ENCODE measurements at regions not wholly inside any gene's neighbourhood (a gene's known extent, or its start where the extent isn't known, plus 50 kb on each side); places are given as distances from the start of the nearest gene placed in this dataset.

- Histone ChIP-seq H3F3A (ENCODE audit: insufficient read depth, low read length) (peaks cover 18% of the 10 kb centered on the region), H3K36me3 (replicated peaks; ENCODE audit: insufficient read depth, low read length) (no peaks in the 10 kb centered on the region), H3K27ac (ENCODE audit: low read length) (peak overlapping the region; percentile 81), H3K4me3 (ENCODE audit: low read length) (peak overlapping the region; percentile 5; the same call in 1 of the 2 replicates), H4K20me1 (ENCODE audit: insufficient read depth, low read length) (no peaks in the 10 kb centered on the region), H3K4me1 (ENCODE audit: low read length) (peaks cover 51% of the 10 kb centered on the region), H3K9me2 (replicated peaks; ENCODE audit: insufficient read depth, low read length) (no peaks in the 10 kb centered on the region), H3K79me2 (ENCODE audit: low read length) (no peaks in the 10 kb centered on the region), H3K9ac (ENCODE audit: low read length) (peak overlapping the region; percentile 37; the same call in 1 of the 2 replicates), H3K4me2 (ENCODE audit: low read depth, low read length) (peak overlapping the region; percentile 42), H3K27me3 (replicated peaks; ENCODE audit: insufficient read depth, low read length) (no peaks in the 10 kb centered on the region), H3K9me3 (replicated peaks; ENCODE audit: insufficient read depth, low read length) (no peaks in the 10 kb centered on the region), H2AFZ (ENCODE audit: low read length) (peak overlapping the region; percentile 96)
- peak; percentile 56 for DNase-seq
- no peak for TF ChIP-seq EZH2 (optimal IDR thresholded peaks at IDR 0.05; ENCODE audit: low read depth, low read length)
- TF ChIP-seq EZH2phosphoT487 (IDR thresholded peaks at IDR 0.05; ENCODE audit: low read length) = no peak
- no peak for TF ChIP-seq CTCF (IDR thresholded peaks at IDR 0.05; ENCODE audit: low read length)
Observed at GRCh38 chr2:64223055-64223454, 78.8 kb upstream of the PELI1 start.

- Histone ChIP-seq H3K27me3 (replicated peaks; ENCODE audit: insufficient read depth, low read length) (no peaks in the 10 kb centered on the region), H3K36me3 (replicated peaks; ENCODE audit: insufficient read depth, low read length) (no peaks in the 10 kb centered on the region), H3K4me2 (ENCODE audit: low read depth, low read length) (no peak overlapping the region), H3K9me3 (replicated peaks; ENCODE audit: insufficient read depth, low read length) (no peaks in the 10 kb centered on the region), H3K4me1 (ENCODE audit: low read length) (peaks cover 54% of the 10 kb centered on the region), H3K4me3 (ENCODE audit: low read length) (no peak overlapping the region), H3K27ac (ENCODE audit: low read length) (no peak overlapping the region), H3F3A (ENCODE audit: insufficient read depth, low read length) (peaks cover 19% of the 10 kb centered on the region), H3K9ac (ENCODE audit: low read length) (no peak overlapping the region), H4K20me1 (ENCODE audit: insufficient read depth, low read length) (no peaks in the 10 kb centered on the region), H2AFZ (ENCODE audit: low read length) (no peak overlapping the region), H3K79me2 (ENCODE audit: low read length) (no peaks in the 10 kb centered on the region), H3K9me2 (replicated peaks; ENCODE audit: insufficient read depth, low read length) (no peaks in the 10 kb centered on the region)
- TF ChIP-seq EZH2phosphoT487 (IDR thresholded peaks at IDR 0.05; ENCODE audit: low read length) = no peak
- TF ChIP-seq CTCF (IDR thresholded peaks at IDR 0.05; ENCODE audit: low read length) = no peak
- TF ChIP-seq EZH2 (optimal IDR thresholded peaks at IDR 0.05; ENCODE audit: low read depth, low read length) = no peak
- DNase-seq = no peak
Observed at GRCh38 chr2:64225491-64225890, 81.3 kb upstream of the PELI1 start.

GRCh38 chr2:64226611-64227010, 82.4 kb upstream of the PELI1 start:
- TF ChIP-seq EZH2 (optimal IDR thresholded peaks at IDR 0.05; ENCODE audit: low read depth, low read length) (no peak), EZH2phosphoT487 (IDR thresholded peaks at IDR 0.05; ENCODE audit: low read length) (no peak), CTCF (IDR thresholded peaks at IDR 0.05; ENCODE audit: low read length) (no peak)
- H3K4me1 ChIP-seq (ENCODE audit: low read length) = peaks cover 43% of the 10 kb centered on the region
- no peak for DNase-seq

More at GRCh38 chr2:64226611-64227010, 82.4 kb upstream of the PELI1 start:
- no peaks in the 10 kb centered on the region for H4K20me1 ChIP-seq (ENCODE audit: insufficient read depth, low read length)
- H3K36me3 ChIP-seq (replicated peaks; ENCODE audit: insufficient read depth, low read length) = no peaks in the 10 kb centered on the region
- H3K79me2 ChIP-seq (ENCODE audit: low read length) = no peaks in the 10 kb centered on the region
- H3F3A ChIP-seq (ENCODE audit: insufficient read depth, low read length) = peaks cover 13% of the 10 kb centered on the region
- H3K27me3 ChIP-seq (replicated peaks; ENCODE audit: insufficient read depth, low read length) = no peaks in the 10 kb centered on the region
- H3K9ac ChIP-seq (ENCODE audit: low read length) = no peak overlapping the region
- no peak overlapping the region for H3K4me3 ChIP-seq (ENCODE audit: low read length)
- no peaks in the 10 kb centered on the region for H3K9me2 ChIP-seq (replicated peaks; ENCODE audit: insufficient read depth, low read length)
- H3K27ac ChIP-seq (ENCODE audit: low read length) = no peak overlapping the region
- H3K9me3 ChIP-seq (replicated peaks; ENCODE audit: insufficient read depth, low read length) = no peaks in the 10 kb centered on the region
- H3K4me2 ChIP-seq (ENCODE audit: low read depth, low read length) = no peak overlapping the region
- H2AFZ ChIP-seq (ENCODE audit: low read length) = no peak overlapping the region
